HepG2 (cell line): ENCODE measurements at regions not wholly inside any gene's neighbourhood (a gene's known extent, or its start where the extent isn't known, plus 50 kb on each side); places are given as distances from the start of the nearest gene placed in this dataset.

Source experiments
- ATAC-seq: fragments of 200-7000 bp; cut with Tn5 transposase; 3 replicates; pipeline ENCODE4 v1.9.1; 2020; ENCODE audit warnings: mild to moderate bottlenecking, moderate library complexity
- BruUV-seq: library from RNA; stranded (reverse); fragments of 400-500 nt; replicated peaks from 2 replicates; lab custom pipeline; 2021; lab: Mats Ljungman, UMichigan
- CTCF ChIA-PET: fragments of 300-600 bp; formaldehyde crosslinking; extraction: SDS; loops from one replicate; lab custom pipeline; 2021; ENCODE audit warnings: low total read pairs, inconsistent platforms, low intra/inter-chr PET ratio; lab: Yijun Ruan, JAX
- POLR2A ChIA-PET: fragments of 350-600 bp; sonication (Branson Sonifier 250); formaldehyde crosslinking; loops from one replicate; lab custom pipeline; 2020; ENCODE audit warnings: antibody characterized with exemption, inconsistent platforms; lab: Yijun Ruan, JAX
- DNase-seq: peaks from one replicate; pipeline ENCODE4 v3.0.0-alpha.2; 2015; ENCODE audit warnings: low spot score
- FAIRE-seq: peaks from 3 replicates; lab custom pipeline; 2011; peaks lifted over from hg19 to GRCh38; lab: Jason Lieb, UNC
- H2AFZ ChIP-seq: one replicate; pipeline ENCODE4 v1.6.1; 2011; ENCODE audit warnings: low read length, inconsistent platforms
- H3K27ac ChIP-seq: fragments of 300-600 bp; 3 replicates; pipeline ENCODE4 v1.8.0; 2011; ENCODE audit warnings: mixed run types, mild to moderate bottlenecking, mixed read lengths, low read length, inconsistent platforms; ENCODE audit not compliant: insufficient read depth; ENCODE audit errors: extremely low read length
- H3K27me3 ChIP-seq, 2 experiments: fragments of 200-600 bp in 1 of 2; 2 replicates in 1 of 2; 3 replicates in 1 of 2; pipeline versions ENCODE4 v1.6.0 to v1.8.0; 2011; ENCODE audit warnings: low read length in 2 of 2, mild to moderate bottlenecking in 2 of 2, moderate library complexity in 2 of 2, inconsistent platforms in 1 of 2; ENCODE audit not compliant: insufficient read depth in 2 of 2, control insufficient read depth in 1 of 2
- H3K36me3 ChIP-seq, 2 experiments: fragments of 200-600 bp in 1 of 2; replicated peaks in 1 of 2; 2 replicates in 1 of 2; 3 replicates in 1 of 2; pipeline versions ENCODE4 v1.5.1 to v1.8.0; 2011; ENCODE audit warnings: low read length in 2 of 2, inconsistent platforms in 1 of 2; ENCODE audit not compliant: insufficient read depth in 2 of 2, control insufficient read depth in 1 of 2
- H3K4me1 ChIP-seq: 2 replicates; pipeline ENCODE4 v1.5.1; 2012; ENCODE audit warnings: low read length, inconsistent platforms; ENCODE audit not compliant: insufficient read depth
- H3K4me2 ChIP-seq: 2 replicates; pipeline ENCODE4 v1.6.0; 2011; ENCODE audit warnings: low read depth, low read length, inconsistent platforms
- H3K4me3 ChIP-seq, 3 experiments: fragments of 200-600 bp in 1 of 3; sonication (generic), shearing (Covaris generic) in 1 of 3; replicated peaks in 1 of 3; 2 replicates each; pipeline ENCODE4 v1.5.1; 2011 to 2016; ENCODE audit warnings: low read length in 3 of 3, inconsistent platforms in 2 of 3, low read depth in 2 of 3, mild to moderate bottlenecking in 2 of 3, control low read depth in 1 of 3, mixed read lengths in 1 of 3; ENCODE audit not compliant: insufficient read depth in 1 of 3
- H3K79me2 ChIP-seq: one replicate; pipeline ENCODE4 v1.6.1; 2011; ENCODE audit warnings: low read length, inconsistent platforms; ENCODE audit not compliant: insufficient read depth
- H3K9ac ChIP-seq: 2 replicates; pipeline ENCODE4 v1.6.0; 2011; ENCODE audit warnings: mild to moderate bottlenecking, low read depth, low read length, inconsistent platforms; ENCODE audit not compliant: insufficient read depth
- H3K9me3 ChIP-seq: 2 replicates; pipeline ENCODE4 v1.5.1; 2012; ENCODE audit warnings: mild to moderate bottlenecking, low read length
- H4K20me1 ChIP-seq: 2 replicates; pipeline ENCODE4 v1.6.0; 2011; ENCODE audit warnings: inconsistent platforms, mild to moderate bottlenecking, low read length, moderate library complexity; ENCODE audit not compliant: insufficient read depth
- CREBL2 ChIP-seq: sonication (generic); formaldehyde crosslinking; IDR thresholded peaks from 2 replicates; pipeline ENCODE4 v1.8.1; 2023; ENCODE audit warnings: missing genetic modification reagents, mild to moderate bottlenecking, borderline replicate concordance
- HNRNPLL ChIP-seq: fragments of 200-400 bp; formaldehyde crosslinking; IDR thresholded peaks from 2 replicates; pipeline ENCODE4 v1.6.1; 2017; ENCODE audit warnings: mild to moderate bottlenecking, low read depth, low read length; ENCODE audit not compliant: poor library complexity, severe bottlenecking
- NCOA5 ChIP-seq: sonication (generic); formaldehyde crosslinking; IDR thresholded peaks from 2 replicates; pipeline ENCODE4 v1.4.0; 2020; ENCODE audit warnings: missing genetic modification reagents
- YEATS4 ChIP-seq: sonication (generic); formaldehyde crosslinking; IDR thresholded peaks from 2 replicates; pipeline ENCODE4 v1.4.0; 2020; ENCODE audit warnings: missing genetic modification reagents, borderline replicate concordance
- ZBTB44 ChIP-seq: sonication (generic); formaldehyde crosslinking; IDR thresholded peaks from 2 replicates; pipeline ENCODE4 v1.4.0; 2020; ENCODE audit warnings: missing genetic modification reagents
- ZBTB49 ChIP-seq: sonication (generic); formaldehyde crosslinking; IDR thresholded peaks from 2 replicates; pipeline ENCODE4 v1.4.0; 2020; ENCODE audit warnings: missing genetic modification reagents, borderline replicate concordance
- ZNF335 ChIP-seq: sonication (generic); formaldehyde crosslinking; IDR thresholded peaks from 2 replicates; pipeline ENCODE4 v1.4.0; 2020; ENCODE audit warnings: missing genetic modification reagents
- ZNF468 ChIP-seq: sonication (generic); formaldehyde crosslinking; IDR thresholded peaks from 2 replicates; pipeline ENCODE4 v1.8.0; 2022; ENCODE audit warnings: mild to moderate bottlenecking, moderate library complexity, missing genetic modification reagents
- ZNF530 ChIP-seq: sonication (generic); formaldehyde crosslinking; IDR thresholded peaks from 2 replicates; pipeline ENCODE4 v1.5.0; 2020; ENCODE audit warnings: low read depth, mild to moderate bottlenecking, missing genetic modification reagents
- ZNF672 ChIP-seq: sonication (generic); formaldehyde crosslinking; IDR thresholded peaks from 2 replicates; pipeline ENCODE4 v1.8.1; 2022; ENCODE audit warnings: missing genetic modification reagents
- ZNF839 ChIP-seq: sonication (generic); formaldehyde crosslinking; IDR thresholded peaks from 2 replicates; pipeline ENCODE4 v1.4.0; 2020; ENCODE audit warnings: missing genetic modification reagents, mild to moderate bottlenecking, borderline replicate concordance
- WGBS: methylation state at CpG from one replicate; pipeline ENCODE4 v1.1.6; 2017; ENCODE audit warnings: low lambda C conversion rate; 5-methylcytosine and 5-hydroxymethylcytosine counted together
- in situ Hi-C: cut with HindIII; loops from 2 replicates; pipeline ENCODE4 v1.10.0; 2017; ENCODE audit warnings: low pct_unique_long_range_greater_than_20kb; ENCODE audit not compliant: extremely low pct_ligation_motif_present
- intact Hi-C: fragments of 100-400 bp; cut with micrococcal nuclease; formaldehyde crosslinking; loops from one replicate; pipeline ENCODE4 v1.10.0; 2022; ENCODE audit not compliant: unreplicated experiment
- TF ChIP-seq, protein P1 (sequence below): sonication (generic); formaldehyde crosslinking; IDR thresholded peaks from 2 replicates; pipeline ENCODE4 v1.4.0; 2020; ENCODE audit warnings: missing genetic modification reagents

DNA sequence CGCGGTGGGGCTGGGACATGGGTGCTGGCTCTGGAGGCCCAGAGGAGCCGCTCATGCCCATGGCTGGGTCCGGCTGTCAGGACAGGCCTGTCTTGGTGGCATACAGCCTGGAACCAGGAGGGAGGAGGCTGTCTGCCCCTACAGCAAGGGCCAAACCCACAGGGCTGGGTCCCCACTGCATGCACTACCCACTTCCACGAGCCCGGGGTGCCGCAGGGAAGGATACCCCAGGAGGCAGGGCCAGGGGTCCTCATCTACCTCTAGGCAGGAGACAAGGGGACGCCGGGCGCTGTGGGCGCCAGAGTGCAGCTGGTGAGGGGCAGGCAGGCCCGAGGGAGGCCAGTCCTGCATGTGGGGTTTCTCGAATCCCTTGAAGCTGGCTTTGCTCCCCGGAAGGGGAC lies 95.1 kb upstream of the GPC1 start:
- FAIRE-seq: no peak
- no peak overlapping the region for H2AFZ ChIP-seq
- H3K36me3 ChIP-seq: no peaks in the 10 kb centered on the region
- H3K9me3 ChIP-seq: peaks cover 8% of the 10 kb centered on the region; the same call in 1 of the 2 replicates
- H4K20me1 ChIP-seq: no peaks in the 10 kb centered on the region
- BruUV-seq: no TSS peak
- no peak overlapping the region for H3K9ac ChIP-seq
- no peak overlapping the region for H3K4me2 ChIP-seq
- no peak for TF ChIP-seq HNRNPLL
- no peak for TF ChIP-seq ZNF468 (CRISPR knock-in tag)
- no peak for TF ChIP-seq NCOA5 (CRISPR knock-in tag)
- TF ChIP-seq ZNF672 (CRISPR knock-in tag): no peak
- TF ChIP-seq ZBTB44: no peak
- TF ChIP-seq ZNF335 (CRISPR knock-in tag): no peak
- no peak for TF ChIP-seq ZNF530 (CRISPR knock-in tag)
- TF ChIP-seq CREBL2 (CRISPR knock-in tag): no peak
- TF ChIP-seq ZBTB49 (CRISPR knock-in tag): no peak
- TF ChIP-seq ZNF839: no peak
- TF ChIP-seq, protein P1, sequence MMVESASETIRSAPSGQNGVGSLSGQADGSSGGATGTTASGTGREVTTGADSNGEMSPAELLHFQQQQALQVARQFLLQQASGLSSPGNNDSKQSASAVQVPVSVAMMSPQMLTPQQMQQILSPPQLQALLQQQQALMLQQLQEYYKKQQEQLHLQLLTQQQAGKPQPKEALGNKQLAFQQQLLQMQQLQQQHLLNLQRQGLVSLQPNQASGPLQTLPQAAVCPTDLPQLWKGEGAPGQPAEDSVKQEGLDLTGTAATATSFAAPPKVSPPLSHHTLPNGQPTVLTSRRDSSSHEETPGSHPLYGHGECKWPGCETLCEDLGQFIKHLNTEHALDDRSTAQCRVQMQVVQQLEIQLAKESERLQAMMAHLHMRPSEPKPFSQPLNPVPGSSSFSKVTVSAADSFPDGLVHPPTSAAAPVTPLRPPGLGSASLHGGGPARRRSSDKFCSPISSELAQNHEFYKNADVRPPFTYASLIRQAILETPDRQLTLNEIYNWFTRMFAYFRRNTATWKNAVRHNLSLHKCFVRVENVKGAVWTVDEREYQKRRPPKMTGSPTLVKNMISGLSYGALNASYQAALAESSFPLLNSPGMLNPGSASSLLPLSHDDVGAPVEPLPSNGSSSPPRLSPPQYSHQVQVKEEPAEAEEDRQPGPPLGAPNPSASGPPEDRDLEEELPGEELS (CRISPR knock-in tag): no peak
- no peak for TF ChIP-seq YEATS4
- 40% methylated on average over 10 of the region's 14 CpGs for WGBS
- in situ Hi-C loops: no loop called here
- H3K4me3 ChIP-seq: no peak overlapping the region
- H3K27me3 ChIP-seq: peaks cover 10 to 69% of the 10 kb centered on the region in 2 experiments; a peak in 4 of 5 replicates
- CTCF ChIA-PET: no interaction called here
- peak; percentile 25; the same call in 1 of the 3 replicates for ATAC-seq
- no peak for DNase-seq
- no peak overlapping the region for H3K27ac ChIP-seq
- POLR2A ChIA-PET: no interaction called here
- H3K4me1 ChIP-seq: no peaks in the 10 kb centered on the region
- intact Hi-C loops: loop anchor here (10.0 kb wide), 1 partner anchor 106 kb away; no protein-coding TSS in a partner anchor
- no peaks in the 10 kb centered on the region for H3K79me2 ChIP-seq
